Esophagus mucosa (tissue), 1 donor: ENCODE measurements at regions not wholly inside any gene's neighbourhood (a gene's known extent, or its start where the extent isn't known, plus 50 kb on each side); places are given as distances from the start of the nearest gene placed in this dataset.
"Not testable (repeated sequence)": the region's sequence is repeated elsewhere in the genome, so short reads cannot be mapped to it uniquely, and the experiment has no call there.

Experiments
- ATAC-seq: fragments of 200-7000 bp; cut with Tn5 transposase; one replicate; pipeline ENCODE4 v1.9.1; 2020
- donor health status: DM: yes; HTN: yes; CAD: no.

DNA sequence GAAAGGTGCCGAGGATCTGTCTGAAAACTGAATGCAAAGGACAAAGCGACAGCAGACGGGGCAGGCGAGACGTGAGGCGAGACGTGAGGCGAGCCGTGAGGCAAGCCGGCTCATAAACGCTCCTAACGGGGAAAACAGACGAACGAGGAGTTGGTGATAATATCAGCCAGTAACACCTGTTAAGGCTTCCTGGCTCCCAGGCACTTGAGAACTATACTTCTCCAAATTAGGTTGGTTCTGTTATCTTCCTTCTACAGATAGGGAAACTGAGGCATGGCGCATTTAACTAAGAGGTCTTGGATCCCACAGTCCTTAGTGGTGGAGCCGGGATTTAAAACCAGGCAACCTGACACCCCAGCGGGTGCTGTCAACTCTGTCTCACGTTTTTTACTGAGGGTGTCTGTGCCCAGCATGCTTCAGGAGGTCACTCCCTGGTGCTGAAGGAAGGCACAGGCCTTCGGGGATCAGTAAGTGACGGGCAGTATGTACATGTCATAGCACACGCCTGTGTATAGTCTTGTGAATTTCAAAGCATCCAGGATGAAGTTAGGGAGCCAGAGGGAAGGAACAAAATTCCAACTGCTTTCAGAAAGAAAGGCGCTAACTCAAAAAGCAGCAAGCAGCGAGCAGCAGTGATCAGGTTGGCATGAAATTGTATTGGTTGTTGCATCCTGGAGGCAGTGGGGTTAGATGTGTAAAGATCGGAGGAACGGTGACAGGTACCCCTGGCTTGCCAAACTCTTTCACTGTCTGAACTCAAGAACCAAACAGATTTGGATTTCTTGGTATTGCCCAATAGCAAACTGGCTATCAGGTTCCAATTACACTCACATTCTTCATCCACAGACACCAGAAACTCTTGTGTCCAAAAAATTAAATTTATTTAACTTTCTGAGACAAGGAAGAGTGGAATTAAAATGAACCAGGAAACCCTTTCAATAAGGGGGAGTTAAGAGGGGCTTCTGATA, 318.7 kb downstream of the THBS2 start:
- ATAC-seq: no peak

DNA sequence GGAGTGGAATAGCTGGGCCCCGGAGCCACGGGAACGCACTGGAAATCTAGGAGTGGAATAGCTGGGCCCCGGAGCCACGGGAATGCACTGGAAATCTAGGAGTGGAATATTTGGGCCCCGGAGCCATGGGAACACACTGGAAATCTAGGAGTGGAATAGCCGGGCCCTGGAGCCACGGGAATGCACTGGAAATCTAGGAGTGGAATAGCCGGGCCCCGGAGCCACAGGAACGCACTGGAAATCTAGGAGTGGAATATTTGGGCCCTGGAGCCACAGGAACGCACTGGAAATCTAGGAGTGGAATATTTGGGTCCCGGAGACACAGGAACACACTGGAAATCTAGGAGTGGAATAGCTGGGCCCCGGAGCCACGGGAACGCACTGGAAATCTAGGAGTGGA, 321.5 kb downstream of the THBS2 start:
- not testable (repeated sequence) for ATAC-seq

DNA sequence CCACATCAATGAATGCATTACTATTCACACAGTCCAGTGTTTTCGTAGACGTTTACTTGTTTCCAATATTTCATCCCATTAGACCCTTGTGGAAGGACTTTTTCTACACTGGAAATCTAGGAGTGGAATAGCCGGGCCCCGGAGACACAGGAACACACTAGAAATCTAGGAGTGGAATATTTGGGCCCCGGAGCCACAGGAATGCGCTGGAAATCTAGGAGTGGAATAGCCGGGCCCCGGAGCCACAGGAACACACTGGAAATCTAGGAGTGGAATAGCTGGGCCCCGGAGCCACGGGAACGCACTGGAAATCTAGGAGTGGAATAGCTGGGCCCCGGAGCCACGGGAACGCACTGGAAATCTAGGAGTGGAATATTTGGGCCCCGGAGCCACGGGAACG, 322.6 kb downstream of the THBS2 start:
- ATAC-seq: not testable (repeated sequence)

DNA sequence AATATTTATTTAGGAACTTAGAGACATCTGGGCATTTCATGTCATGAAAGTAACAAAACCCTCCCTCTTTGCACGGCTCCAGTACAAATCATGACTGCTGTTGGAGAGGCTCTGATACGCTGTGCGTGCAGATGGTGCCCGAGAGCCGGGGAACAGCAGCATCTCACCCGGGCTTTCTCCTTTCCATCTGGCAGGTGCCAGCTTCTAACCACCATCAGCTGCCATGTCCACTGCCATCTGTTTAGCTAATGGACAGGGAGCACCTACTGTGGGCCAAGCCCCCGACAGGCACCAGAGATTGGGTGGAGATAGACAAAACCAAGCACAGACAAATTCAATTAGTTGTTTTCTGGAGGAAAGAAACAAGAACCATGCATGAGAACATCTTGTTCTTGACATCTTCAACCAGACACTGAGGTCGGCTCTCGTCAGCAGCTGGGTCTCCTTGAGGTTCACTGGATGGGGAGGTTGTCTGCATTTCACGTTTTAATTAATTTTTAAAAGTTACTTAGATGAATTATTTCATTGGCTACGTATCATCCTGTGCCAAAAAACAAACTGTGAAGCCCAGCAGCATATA, 323.7 kb downstream of the THBS2 start:
- ATAC-seq: no peak

DNA sequence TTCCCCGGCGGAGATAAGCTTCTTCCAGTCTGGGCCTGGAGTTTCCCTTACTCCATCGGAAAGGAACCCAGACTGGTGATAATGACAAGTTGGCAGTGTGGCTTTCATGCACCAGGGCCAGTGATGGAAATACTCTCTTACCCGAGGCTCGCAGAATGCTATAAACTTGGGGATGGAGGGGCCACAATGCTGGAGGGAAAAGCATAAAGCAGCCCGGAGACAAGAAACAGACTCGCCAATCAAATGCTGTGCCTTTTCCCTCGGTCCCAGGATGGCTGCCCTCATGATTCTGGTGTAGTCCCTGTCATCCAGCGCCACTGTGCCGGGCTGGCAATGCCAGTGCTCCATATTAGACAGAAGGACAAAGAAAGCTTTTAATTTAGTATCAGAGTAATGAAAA, 325.6 kb downstream of the THBS2 start:
- no peak for ATAC-seq

DNA sequence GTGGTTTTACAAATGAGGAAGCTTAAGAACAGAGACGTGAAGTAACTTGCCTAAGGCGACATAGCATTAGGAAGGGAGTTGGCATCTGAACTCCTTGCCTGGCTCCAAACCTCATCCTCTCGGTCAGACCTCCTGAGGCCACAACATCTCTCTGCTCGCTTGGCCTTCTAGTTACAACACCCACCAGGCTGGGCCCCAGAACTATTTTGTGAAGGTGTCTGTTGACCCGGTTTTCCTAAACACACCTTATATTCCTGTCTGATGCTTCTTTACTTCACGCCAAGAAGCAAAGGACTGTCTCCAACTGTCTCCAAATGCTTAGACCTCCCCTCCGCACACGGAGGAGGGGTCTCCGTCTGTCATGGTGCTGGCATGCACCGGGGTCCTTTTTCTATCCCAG, 326.6 kb downstream of the THBS2 start:
- no peak for ATAC-seq

DNA sequence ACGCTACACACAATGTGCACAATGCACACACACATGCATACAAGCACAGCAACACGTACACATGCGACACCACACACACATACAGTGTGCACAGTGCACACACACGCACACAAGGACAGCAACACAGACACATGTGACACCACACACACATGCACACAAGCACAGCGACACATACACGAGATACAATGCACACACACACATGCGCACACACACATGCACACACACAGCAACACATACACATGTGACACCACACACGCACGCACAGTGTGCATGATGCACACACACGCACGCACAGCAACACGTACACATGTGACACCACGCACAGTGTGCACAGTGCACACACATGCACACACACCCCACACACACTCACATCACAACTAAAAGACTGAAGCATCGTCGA, 327.3 kb downstream of the THBS2 start:
- ATAC-seq: no peak

DNA sequence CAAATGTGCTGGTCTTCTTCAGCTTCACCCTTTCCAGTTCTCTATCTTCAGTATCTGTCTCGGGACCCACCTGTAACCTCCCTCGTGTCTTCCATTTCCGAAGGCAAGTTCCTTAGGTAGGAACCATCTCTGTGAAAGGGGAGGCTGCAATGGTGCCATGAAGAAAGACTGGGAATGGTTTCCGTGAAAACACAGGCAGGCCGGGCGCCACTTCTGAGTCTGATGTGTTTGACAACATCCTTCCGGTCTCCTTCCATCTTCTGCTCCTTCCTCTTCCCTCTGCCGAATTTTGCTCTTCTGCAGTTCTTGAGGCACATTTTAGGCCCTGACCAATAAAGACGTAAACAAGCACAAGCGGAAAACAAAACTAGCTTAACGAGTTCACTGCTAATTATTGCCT, 328.0 kb downstream of the THBS2 start:
- ATAC-seq: no peak

DNA sequence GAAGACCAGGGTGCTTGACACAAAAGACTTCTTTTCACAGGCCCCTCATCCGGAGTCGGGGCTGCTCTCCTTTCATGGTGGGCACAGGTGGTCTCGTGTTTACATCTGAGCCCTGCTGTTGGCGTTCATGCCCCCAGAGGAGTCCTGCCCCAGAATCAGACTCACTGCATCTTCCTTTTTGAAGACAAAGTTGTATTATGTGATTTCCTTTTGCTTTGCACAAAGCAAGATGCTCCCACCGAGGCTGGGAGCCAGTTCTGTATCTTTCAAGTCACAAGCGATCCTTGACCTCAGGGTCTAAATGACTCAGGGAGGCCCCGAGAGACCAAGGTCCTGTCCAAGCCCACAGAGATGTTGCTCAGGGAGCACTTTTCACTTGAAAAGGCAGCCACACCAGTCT, 330.5 kb downstream of the THBS2 start:
- no peak for ATAC-seq

DNA sequence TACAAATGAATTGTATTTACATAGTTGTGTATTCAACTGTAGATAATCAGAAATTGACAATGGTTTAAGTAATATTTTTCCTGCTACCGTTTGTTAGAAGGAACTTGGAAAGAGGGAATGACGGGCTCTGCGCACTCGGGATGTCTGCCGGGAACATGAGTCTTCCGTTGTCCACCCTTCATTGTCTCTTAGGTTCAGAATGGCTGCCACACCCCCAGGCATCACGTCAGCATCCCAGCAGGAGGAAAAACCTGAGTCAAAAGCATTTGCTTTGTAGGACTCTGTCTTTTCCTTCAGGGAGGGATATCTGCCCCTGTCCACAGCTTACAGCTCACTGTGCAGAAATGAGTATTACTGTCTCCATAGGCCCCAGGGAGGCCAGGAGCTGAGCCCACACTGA, 331.2 kb downstream of the THBS2 start:
- no peak for ATAC-seq

DNA sequence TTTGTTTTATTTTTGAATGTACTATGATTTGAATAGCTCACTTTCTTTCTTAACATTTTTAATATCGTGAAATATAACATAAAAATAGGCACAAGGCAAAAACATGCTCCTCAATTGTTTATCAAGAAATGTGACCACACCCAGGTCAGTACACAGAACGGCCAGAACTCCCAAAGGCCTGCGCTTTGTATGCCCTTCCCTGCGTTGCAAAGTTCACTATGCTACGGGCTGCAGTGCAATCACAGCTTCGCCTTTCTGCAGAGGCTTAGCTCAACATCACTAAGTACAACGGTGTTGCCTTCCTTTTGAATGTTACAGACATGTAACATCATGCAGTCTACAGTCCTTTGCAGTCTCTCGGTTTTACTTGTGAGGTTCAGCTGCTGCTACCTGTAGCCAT, 333.4 kb downstream of the THBS2 start:
- no peak for ATAC-seq

DNA sequence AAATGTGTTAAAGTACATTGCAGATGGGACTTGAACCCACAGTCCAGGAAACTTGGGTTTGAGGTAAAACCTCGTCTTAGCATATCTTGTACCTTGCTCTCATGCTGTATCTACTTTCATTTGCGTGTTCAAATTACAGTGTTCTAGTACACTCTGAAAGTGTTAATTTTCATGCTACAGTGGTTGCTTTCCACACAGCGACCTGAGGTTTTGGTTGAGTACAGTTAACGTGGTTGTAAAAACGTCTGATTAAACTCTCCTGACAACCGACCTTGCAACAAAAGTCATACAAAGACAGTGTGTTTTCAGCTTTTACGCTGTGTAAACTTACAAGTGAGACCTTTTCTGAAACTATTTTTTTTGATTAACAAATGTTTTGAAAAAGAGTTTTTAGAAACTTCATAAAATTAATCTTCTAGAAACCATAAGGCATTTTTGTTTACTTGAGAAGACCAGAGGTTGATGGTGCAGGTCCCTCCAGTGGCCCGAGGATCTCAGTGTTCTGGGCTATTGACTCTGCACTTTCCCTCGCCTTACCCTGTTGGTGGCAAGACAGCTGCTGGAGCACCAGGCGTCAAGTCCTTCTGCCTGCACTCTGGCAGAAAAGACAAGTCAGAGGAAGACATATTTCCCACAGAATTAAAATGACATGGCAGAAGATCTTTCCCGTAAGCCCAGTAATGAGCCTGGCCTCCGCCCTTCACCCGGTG, 334.0 kb downstream of the THBS2 start:
- ATAC-seq: no peak

DNA sequence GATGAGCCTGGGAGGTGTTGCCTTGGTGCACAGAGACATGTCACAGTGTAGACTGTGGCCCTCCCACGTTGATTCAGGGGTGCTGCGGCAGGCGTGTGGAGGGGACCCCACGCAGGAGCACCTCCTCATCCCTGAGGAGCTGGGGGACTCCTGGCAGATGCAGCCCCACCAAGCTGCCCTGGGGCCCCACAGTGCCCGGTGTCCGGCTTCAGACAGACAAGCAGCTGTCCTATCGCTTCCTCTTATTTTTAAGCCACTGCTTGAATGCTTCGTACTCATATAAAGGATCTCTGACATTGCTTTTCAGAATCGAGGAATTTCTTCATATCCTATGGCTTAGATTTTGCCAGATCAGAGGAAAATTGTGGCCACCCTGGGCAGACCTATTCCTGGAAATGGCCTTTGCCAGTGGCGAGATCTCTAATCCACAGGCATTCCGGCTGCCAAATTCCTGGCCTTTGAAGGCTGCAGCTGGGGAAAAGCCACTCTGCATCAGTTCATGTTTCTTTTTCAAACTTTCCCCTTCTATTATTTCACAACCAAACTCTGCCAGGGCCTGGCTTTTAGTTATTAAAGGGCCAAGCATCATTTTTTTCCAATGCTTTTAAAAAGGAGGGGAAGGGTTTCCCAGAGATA, 337.0 kb downstream of the THBS2 start:
- no peak for ATAC-seq

DNA sequence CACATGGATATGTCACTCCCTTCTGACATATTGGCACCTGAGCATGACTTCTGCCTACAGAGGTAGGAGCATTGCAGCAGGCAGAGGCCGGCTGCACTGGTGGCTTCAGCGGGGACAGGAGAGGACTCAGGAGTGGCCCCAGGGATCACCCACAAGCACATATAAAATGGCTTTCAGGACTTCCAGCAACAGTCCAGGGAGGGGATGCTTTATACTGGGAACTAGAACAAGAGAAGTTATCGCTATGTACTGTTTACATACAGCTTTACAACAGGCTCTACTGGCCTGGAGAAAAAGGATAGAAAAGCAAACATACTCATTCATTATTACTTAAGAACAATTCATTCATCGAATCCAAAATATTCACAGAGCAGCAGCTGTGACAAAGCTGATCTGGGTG, 337.8 kb downstream of the THBS2 start:
- ATAC-seq: no peak

DNA sequence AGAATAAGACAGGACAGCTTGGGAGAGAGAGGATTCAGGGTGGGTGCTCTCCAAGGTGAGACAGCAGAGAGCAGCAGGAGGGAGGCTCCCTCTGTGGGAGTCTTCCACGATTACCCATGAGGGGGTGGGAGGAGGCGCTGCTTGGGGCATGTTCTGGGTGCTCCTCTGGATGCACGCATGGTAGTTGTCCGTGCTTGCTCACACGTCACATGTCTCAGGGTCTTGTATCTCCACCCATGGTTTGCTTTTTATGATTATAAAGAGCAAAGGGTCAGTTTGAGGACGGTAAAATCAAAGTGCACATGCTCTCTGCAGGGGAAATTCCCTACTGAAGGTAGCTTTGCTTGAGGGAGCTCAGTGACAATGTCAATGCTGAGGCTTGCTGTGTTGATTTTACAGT, 338.4 kb downstream of the THBS2 start:
- no peak for ATAC-seq

DNA sequence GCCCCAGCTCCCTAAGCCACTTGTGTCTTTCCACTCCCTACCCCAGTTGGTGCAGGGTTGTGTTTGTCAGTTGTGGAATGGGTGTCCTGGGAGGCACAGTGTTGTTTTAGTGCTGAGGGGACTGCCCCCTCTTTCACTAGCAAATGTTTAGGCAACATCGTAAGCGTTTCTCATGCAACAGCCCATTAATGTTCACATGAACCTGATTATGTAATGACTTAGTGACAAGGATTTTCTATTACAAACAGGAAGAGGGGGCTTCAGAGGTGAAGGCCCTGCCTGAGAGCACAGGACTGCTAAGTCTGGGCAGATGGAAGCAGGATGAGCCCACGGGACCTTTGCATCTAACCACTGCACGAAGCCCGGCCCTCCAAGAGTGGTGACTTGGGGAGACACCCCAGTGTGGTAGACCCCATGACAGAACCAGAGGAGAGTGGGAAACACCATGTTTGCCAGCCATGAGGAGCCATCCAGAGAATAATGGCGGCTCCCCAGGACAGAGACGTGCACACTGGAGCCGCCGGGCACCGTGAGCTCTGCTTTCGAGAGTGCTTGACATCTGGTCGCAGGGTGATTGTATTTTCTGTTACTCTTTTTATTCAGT, 339.7 kb downstream of the THBS2 start:
- ATAC-seq: no peak

DNA sequence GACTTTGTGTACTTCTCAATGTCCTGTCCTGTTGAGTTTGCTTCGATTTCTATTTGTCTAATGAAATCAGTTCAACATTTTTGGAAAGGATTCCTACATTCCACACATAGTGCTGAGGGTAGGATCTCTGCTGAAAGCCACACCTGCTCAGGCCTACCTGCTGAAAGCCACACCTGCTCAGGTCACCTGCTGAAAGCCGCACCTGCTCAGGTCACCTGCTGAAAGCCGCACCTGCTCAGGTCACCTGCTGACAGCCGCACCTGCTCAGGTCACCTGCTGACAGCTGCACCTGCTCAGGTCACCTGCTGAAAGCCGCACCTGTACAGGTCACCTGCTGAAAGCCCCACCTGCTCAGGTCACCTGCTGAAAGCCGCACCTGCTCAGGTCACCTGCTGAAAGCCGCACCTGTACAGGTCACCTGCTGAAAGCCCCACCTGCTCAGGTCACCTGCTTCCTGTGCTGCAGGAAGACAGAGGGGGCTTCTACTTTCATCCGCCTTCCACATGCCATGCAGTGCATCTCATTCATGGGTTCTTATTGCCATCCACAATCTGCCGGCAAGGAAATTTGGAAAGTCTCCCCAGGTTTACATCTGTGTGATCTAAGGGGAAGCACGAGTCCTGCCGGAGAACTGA, 340.3 kb downstream of the THBS2 start:
- ATAC-seq: not testable (repeated sequence)

DNA sequence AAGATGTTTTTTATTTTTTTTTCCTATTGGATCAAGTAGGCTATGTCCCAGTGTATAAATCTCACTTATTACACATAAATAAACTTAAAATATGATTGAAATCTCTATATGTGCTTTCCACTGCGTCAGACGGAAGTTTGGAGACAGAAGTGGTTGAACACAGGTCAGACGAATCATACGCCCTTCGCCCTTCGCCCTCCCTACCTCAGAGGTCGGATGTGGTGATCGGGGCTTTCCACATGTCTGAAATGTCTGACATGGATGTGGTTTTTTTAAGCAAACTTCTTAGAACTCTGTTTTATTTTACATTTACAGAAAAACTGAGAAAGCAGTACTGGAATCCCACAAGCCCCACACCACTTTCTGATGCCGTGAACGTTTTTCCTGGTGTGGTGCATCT, 344.4 kb downstream of the THBS2 start:
- ATAC-seq: no peak

DNA sequence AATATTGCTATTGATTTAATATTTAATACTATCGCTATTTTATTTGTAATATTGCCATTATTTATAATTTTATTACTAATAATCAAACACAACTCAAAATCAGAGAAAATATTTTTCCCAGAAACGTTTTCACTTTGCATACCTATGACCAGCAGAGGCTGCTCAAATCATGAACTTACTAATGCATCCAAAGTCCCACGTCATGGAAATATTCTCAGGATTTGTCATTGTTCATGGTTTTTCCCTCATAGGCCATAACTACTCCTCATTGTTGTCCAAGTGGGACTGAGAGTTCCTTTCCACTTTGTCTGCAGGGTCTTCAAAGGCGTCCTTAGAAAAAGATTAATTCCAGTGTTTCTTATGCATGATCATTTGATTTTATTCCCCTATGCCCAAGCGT, 344.8 kb downstream of the THBS2 start:
- no peak for ATAC-seq

DNA sequence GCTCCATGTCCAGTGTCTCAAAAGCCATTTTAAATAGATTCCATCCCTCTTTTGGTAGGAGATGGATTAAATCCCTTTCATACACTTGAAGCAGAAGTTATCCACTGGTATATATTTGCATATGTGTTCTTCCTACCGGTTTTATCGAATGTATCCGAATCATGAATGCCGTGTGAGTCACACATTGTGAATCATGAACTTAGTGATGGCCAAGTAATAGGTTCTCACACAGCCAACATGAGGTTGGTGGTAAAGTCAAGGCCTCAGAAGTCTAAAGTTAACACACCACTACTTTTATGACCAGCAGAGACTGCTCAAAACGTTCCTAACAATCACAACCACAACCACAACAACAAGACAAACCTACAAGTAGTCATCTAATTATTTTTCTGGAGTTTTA, 345.5 kb downstream of the THBS2 start:
- peak; percentile 59 for ATAC-seq

DNA sequence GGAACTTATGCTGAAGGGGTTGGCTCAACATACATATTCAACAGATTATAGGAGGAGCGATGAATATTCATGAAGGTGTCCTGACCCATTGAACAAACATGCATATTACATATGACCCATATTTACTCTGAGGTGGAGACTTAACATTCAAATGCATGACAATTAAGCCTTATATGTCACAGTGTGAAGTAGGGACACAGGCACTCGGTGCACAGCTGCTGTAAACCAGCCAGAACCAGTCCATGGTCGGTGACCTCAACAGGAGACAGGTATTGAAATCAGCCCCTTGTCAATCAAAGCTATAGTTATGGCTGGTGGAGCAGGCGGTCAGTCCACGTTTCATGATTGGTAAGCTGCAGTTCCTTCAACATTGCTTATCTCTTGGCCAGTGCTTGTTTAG, 347.3 kb downstream of the THBS2 start:
- peak; percentile 64 for ATAC-seq

DNA sequence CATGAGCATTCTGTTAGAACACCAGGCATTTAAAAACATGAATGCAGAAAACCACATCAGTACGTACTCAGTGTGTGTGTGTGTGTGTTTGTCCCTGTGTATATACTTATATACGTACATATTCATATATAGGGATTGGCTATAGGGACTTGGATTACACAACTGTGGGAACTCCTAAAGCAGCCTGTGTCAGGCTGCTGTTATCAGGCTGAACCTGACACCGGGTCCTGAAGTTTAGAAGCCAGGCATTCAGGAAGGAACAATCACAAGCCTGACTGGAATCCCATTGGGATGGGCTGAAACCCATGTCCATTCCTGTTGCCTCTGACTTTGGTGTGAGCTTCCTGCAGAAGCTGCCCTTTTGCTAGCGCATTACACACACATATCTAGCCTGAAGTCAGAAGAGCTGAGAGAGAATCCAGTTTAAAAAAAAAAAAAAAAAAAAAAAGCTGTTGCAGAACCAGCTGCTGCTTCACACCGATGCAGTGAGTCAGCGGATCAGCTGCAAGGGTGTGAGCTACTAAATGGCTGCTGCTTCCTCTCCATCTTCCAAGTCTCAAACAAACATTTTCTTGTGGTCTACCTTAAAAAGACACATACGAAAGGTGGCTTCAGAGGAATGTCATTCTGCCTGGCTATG, 348.1 kb downstream of the THBS2 start:
- ATAC-seq: peak; percentile 53
